Activated CD4-positive, alpha-beta T cell treated with anti-CD3 and anti-CD28 coated beads for 36 hours (primary cell): ENCODE measurements at regions not wholly inside any gene's neighbourhood (a gene's known extent, or its start where the extent isn't known, plus 50 kb on each side); places are given as distances from the start of the nearest gene placed in this dataset.

ENCODE experiments used
- ATAC-seq: fragments of 200-7000 bp; cut with Tn5 transposase; one replicate; pipeline ENCODE4 v1.10.0; 2021; ENCODE audit warnings: mild to moderate bottlenecking, moderate library complexity
- CTCF ChIA-PET: fragments of 350-600 bp; sonication (Branson Sonifier 250); formaldehyde crosslinking; loops from one replicate; lab custom pipeline; 2021; ENCODE audit warnings: antibody characterized with exemption; lab: Charles Lee
- POLR2A ChIA-PET: fragments of 350-600 bp; sonication (Branson Sonifier 250); formaldehyde crosslinking; loops from one replicate; lab custom pipeline; 2021; ENCODE audit warnings: antibody characterized with exemption, inconsistent platforms; lab: Charles Lee
- DNase-seq: peaks from one replicate; pipeline ENCODE4 v3.0.0-alpha.2; 2020
- H3K27ac Mint-ChIP-seq: one replicate; pipeline ENCODE4 v1.8.0; 2021; ENCODE audit warnings: mixed read lengths
- H3K27me3 Mint-ChIP-seq: one replicate; pipeline ENCODE4 v1.8.0; 2021; ENCODE audit warnings: mixed read lengths
- H3K36me3 Mint-ChIP-seq: one replicate; pipeline ENCODE4 v1.8.0; 2021; ENCODE audit warnings: low read depth, mixed read lengths
- H3K4me1 Mint-ChIP-seq: one replicate; pipeline ENCODE4 v1.8.0; 2021; ENCODE audit warnings: mixed read lengths
- H3K4me3 Mint-ChIP-seq: one replicate; pipeline ENCODE4 v1.8.0; 2021; ENCODE audit warnings: mild to moderate bottlenecking, moderate library complexity, mixed read lengths
- H3K9me3 Mint-ChIP-seq: one replicate; pipeline ENCODE4 v1.8.0; 2021; ENCODE audit warnings: low read depth, mixed read lengths
- intact Hi-C, 2 experiments: fragments of 100-400 bp; cut with DNase I in 1 of 2; cut with micrococcal nuclease in 1 of 2; formaldehyde crosslinking; loops; one replicate each; pipeline versions ENCODE4 v1.14.2 to v1.15.1; 2022 to 2024; cut with DNase I, micrococcal nuclease

DNA sequence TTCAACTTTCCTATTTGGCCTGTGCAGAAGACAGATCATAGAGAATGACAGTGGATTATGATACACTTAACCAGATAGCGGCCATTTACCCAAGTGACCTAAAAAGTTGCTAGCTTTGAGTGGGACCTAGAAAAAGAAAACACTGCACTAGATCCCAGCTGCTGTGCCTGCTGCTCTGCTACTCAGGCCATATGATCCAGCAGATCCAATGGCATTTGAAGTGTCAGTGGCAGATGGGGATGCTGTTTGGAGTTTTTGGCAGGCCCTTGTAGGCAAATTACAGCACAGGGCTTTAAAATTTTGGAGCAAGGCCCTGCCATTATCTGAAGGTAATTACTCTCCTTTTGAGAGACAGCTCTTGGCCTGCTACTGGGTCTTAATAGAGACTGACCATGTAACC lies 74.0 kb upstream of the KCNE2 start:
- Mint-ChIP-seq H3K9me3 (peaks cover 21% of the 10 kb centered on the region), H3K36me3 (peaks cover 3% of the 10 kb centered on the region), H3K27me3 (no peaks in the 10 kb centered on the region), H3K4me3 (no peak overlapping the region), H3K4me1 (no peaks in the 10 kb centered on the region), H3K27ac (no peak overlapping the region)
- intact Hi-C loops = loop anchor here in 1 of 2 experiments (10.0 kb wide), 1 partner anchor 475 kb away; no protein-coding TSS in a partner anchor
- POLR2A ChIA-PET = no interaction called here
- CTCF ChIA-PET = interaction anchor here (0.7 to 0.8 kb wide), 4 partner anchors 10 to 341 kb away, joined by 3 read pairs; no protein-coding TSS in a partner anchor
- DNase-seq (no peak), ATAC-seq (no peak)

DNA sequence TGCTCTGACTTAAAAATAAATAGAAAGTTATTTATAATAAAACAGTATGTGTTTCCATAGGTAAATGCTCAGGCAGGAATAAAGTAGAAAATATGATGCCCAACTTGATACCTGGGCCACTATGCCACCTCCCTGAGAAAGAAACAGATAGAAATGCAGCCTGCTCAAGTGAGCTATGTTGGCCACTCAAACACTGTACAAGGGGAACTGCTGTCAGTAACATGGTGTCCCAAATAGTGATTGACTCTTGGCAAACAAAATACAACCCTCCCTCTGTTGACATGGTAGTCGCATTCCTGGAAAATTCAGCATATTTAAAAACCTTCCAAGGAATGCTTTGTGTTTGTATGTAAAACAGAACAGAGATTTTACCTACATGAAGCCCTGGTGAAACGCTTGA lies 66.9 kb upstream of the KCNE2 start:
- ChIA-PET POLR2A (no interaction called here), CTCF (no interaction called here)
- Mint-ChIP-seq H3K36me3 (no peaks in the 10 kb centered on the region), H3K4me1 (no peaks in the 10 kb centered on the region), H3K27me3 (no peaks in the 10 kb centered on the region), H3K4me3 (no peak overlapping the region), H3K27ac (no peak overlapping the region), H3K9me3 (peaks cover 7% of the 10 kb centered on the region)
- ATAC-seq = no peak
- intact Hi-C loops = loop anchor here in 1 of 2 experiments (10.0 kb wide), 1 partner anchor 468 kb away; no protein-coding TSS in a partner anchor
- no peak for DNase-seq

DNA sequence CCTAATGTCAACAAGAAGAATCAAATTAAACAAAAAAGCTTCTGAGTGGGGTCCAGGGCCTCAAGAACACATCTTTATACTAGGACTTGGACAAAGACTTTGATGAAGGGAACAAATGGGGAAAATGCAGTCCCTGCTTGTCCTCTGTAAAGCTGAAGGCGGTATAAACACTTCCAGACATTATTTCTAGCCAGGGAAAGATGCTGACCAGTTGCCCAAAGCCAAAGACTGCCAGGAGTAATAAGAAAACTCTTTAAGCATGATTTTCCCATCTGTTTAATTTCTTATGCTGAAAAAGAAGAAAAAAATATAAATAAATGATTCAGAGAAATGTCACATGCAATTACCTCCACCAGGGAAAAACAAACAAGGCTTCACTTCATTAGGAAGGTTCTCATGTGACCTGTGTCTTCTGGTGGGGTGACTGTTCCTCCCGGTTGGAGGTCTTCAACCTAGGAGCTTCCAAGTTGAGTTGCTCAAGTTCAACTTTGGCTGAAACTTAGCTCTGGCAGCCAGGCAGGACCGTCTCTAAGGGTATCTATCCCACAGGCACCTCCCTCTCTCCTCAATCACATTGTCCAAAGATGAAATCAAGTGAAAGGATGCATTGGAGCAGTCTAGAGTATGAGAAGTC lies 65.2 kb upstream of the KCNE2 start:
- ATAC-seq (no peak), DNase-seq (no peak)
- Mint-ChIP-seq H3K9me3 (peaks cover 7% of the 10 kb centered on the region), H3K4me1 (no peaks in the 10 kb centered on the region), H3K4me3 (no peak overlapping the region), H3K27me3 (no peaks in the 10 kb centered on the region), H3K36me3 (no peaks in the 10 kb centered on the region), H3K27ac (no peak overlapping the region)
- ChIA-PET POLR2A (no interaction called here), CTCF (interaction anchor here (0.6 to 1.0 kb wide), 2 partner anchors 11 to 50 kb away, joined by 3 to 4 read pairs; no protein-coding TSS in a partner anchor)
- intact Hi-C loops = loop anchor here in 1 of 2 experiments (10.0 kb wide), 1 partner anchor 466 kb away; no protein-coding TSS in a partner anchor

DNA sequence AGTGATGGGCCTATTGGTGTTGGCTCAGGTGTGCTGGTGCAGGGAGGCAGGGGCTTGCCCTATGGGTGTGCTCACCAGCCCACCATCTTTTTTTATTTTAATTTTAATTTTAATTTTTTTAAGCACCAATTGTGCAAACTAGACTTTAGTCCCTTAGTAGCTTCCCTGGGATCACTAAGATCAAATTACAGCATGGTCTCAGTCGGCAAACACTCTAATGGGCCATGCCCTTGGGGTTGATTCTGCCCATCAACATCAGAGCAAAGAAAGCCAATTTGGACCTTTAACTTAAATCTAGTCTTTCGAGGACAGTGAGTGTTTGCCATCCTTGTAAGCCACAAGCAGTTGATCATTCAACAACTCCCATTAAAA lies 64.7 kb upstream of the KCNE2 start:
- intact Hi-C loops = loop anchor here in 1 of 2 experiments (10.0 kb wide), 1 partner anchor 466 kb away; no protein-coding TSS in a partner anchor
- H3K4me1 Mint-ChIP-seq = no peaks in the 10 kb centered on the region
- peaks cover 1% of the 10 kb centered on the region for H3K27me3 Mint-ChIP-seq
- CTCF ChIA-PET = interaction anchor here (1.0 kb wide), 1 partner anchor 11 kb away, joined by 3 read pairs; no protein-coding TSS in a partner anchor
- no peak for ATAC-seq
- POLR2A ChIA-PET = no interaction called here
- H3K4me3 Mint-ChIP-seq = no peak overlapping the region
- no peak for DNase-seq
- no peaks in the 10 kb centered on the region for H3K36me3 Mint-ChIP-seq
- H3K9me3 Mint-ChIP-seq = peaks cover 7% of the 10 kb centered on the region
- H3K27ac Mint-ChIP-seq = no peak overlapping the region

DNA sequence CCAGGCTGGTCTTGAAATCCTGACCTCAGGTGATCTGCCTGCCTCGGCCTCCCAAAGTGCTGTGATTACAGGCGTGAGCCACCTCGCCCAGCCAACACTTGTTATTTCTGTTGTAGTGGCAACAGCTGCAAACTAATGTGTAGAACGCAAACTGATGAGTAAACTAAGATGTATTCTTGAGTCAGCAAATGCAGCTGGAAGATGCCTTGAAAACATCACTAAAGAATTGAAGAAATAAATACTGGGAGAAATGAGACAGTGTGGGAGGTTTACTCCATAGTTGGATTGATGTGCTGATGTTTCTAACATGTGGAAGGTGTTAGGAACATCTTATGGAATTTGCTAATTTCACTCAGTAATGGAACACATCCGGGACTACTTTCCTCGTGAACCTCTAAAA lies 61.3 kb upstream of the KCNE2 start:
- intact Hi-C loops = no loop called here
- Mint-ChIP-seq H3K4me1 (no peaks in the 10 kb centered on the region), H3K4me3 (no peak overlapping the region), H3K27me3 (peaks cover 3% of the 10 kb centered on the region), H3K27ac (no peak overlapping the region), H3K9me3 (peaks cover 7% of the 10 kb centered on the region), H3K36me3 (no peaks in the 10 kb centered on the region)
- ChIA-PET CTCF (interaction anchor here (0.7 to 1.5 kb wide), 2 partner anchors 15 to 371 kb away, joined by 3 to 4 read pairs; no protein-coding TSS in a partner anchor), POLR2A (no interaction called here)
- ATAC-seq (no peak), DNase-seq (no peak)

DNA sequence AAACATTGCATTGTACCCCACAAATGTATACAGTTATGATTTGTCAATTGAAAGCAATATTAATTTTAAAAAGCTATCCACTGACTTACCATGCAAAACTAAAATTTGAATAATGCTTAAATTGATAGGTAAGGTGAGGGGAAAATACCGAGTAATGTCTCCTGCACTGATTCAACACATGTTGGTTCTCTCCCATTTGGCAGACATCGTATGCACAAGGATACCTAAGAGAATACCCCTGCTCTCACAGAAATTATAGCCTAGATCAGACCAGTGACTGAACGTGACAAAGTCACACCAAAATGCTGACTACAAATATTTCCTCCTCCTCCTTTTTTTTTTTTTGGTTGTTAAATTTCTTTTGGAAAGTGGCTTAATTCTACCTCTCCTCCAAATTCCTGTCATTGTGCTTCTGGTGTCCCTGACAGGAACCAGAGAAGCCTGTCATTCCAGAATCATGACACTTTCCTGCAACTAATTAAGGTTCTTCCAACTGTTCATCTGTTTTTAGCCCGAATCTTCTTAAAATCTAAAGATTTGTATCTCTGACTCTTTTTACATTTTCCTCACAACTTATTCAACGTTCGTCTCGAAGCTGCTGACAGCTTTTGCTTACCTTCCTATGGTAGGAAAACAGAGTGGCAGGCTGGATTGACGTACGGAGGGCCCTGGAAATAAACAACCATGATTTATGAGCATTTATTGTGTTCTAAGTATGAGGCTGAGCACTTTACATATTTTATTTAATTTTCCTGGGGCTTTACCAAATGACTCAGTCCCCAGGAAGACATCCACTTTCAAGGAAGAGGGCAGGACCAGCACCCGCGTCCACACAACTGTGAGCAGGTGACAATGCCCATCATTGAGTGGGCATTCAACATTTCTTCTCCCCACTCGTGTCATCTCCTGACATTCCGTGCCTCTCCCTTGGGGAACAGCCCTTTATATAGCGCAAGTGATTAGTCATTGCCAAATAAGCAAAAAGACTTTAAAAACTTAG lies 57.9 kb upstream of the KCNE2 start:
- DNase-seq (no peak), ATAC-seq (no peak)
- Mint-ChIP-seq H3K27ac (no peak overlapping the region), H3K4me1 (no peaks in the 10 kb centered on the region), H3K27me3 (peaks cover 3% of the 10 kb centered on the region), H3K9me3 (peaks cover 2% of the 10 kb centered on the region), H3K36me3 (no peaks in the 10 kb centered on the region), H3K4me3 (no peak overlapping the region)
- intact Hi-C loops = no loop called here
- ChIA-PET CTCF (interaction anchor here (0.6 kb wide), 1 partner anchor 213 kb away, joined by 4 read pairs; no protein-coding TSS in a partner anchor), POLR2A (no interaction called here)

DNA sequence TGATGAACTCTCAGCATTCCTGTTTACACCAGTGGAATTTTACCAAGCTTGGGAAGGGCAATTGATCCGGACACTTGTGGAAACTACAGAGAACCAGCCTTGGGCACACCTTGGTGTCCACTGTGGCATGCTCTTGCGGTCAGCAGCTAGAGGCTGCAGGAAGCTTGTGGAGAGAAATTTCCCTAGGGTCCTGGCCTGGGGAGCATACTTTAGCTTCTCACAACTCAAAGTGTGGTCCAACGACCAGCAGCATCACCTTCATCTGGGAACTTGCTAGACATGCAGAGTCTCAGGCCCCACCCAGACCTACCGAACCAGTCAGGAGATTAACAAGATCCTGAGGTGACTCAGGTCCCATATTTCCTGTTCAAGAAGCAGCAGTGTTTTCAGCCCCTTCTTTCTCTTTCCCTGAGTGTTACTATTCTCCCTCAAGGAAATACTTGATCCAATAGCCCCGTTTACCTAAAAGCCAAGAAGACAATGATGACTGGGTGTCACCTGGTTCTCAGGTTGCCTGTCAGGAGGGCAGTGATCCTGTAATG lies 55.7 kb upstream of the KCNE2 start:
- DNase-seq = no peak
- intact Hi-C loops = no loop called here
- Mint-ChIP-seq H3K9me3 (no peaks in the 10 kb centered on the region), H3K36me3 (no peaks in the 10 kb centered on the region), H3K27ac (no peak overlapping the region), H3K4me3 (no peak overlapping the region), H3K27me3 (peaks cover 5% of the 10 kb centered on the region), H3K4me1 (no peaks in the 10 kb centered on the region)
- POLR2A ChIA-PET = no interaction called here
- CTCF ChIA-PET = interaction anchor here (0.6 to 1.1 kb wide), 4 partner anchors 38 to 460 kb away, joined by 3 to 6 read pairs (median 4); no protein-coding TSS in a partner anchor
- ATAC-seq = no peak

DNA sequence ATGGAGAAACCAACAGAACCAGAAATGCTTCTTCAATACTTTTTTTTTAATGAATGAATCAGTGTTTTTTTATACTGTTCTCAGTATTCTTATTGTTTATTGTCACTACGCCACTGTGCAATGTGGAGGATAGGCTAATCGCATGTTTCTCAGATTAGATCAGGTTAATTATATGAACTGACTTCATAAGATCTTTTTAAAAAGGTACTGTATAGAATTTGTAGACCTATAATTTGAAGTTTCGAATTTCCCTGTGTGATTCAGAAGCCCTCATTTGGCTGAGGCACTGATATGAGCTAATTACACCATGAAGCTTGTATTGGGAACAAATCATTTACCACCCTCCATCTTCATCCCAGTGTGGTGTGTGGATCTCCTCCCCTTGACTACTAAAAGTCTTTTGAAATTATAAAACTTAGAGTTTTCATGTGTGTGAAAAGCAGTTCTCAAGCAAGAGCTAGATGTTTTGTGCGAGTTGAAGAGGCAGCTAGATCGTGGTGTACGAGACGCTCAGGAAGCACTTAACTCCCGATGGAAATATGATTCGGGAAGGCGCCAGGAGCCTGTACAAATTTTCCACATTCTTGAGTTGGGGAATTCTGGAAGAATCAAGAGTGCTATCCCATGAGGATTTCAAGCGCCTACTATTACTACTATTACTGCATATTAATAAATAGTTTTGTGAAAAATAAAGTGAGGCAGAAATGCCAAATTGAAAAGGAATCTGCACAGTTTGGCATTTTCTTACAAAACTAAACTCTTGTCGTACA lies 52.1 kb upstream of the KCNE2 start:
- Mint-ChIP-seq H3K4me1 (no peaks in the 10 kb centered on the region), H3K27me3 (peaks cover 6% of the 10 kb centered on the region), H3K4me3 (no peak overlapping the region), H3K27ac (no peak overlapping the region), H3K9me3 (no peaks in the 10 kb centered on the region), H3K36me3 (no peaks in the 10 kb centered on the region)
- intact Hi-C loops = no loop called here
- no peak for DNase-seq
- no peak for ATAC-seq
- CTCF ChIA-PET = no interaction called here
- POLR2A ChIA-PET = no interaction called here

DNA sequence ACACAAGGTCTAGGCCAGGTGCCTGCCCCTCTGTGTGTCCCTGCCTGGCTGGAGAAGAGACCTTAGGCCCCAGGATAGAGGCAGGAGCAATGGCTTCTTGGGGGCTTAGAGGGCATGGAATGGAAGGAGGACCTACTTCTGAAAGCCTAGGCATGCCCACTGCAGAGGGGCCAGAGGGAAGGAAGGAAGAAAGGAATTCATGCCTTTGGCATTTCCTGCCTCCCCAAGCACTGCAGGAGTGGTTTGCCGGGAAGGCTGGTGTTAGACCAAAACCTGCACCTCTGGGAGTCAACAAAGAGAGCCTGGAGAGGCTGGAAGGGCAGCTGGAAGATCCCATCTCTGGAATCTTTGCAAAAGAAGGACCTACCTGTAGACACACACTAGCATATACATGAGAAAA lies 50.7 kb upstream of the KCNE2 start:
- Mint-ChIP-seq H3K4me1 (no peaks in the 10 kb centered on the region), H3K27ac (no peak overlapping the region), H3K27me3 (peaks cover 6% of the 10 kb centered on the region), H3K36me3 (no peaks in the 10 kb centered on the region), H3K9me3 (no peaks in the 10 kb centered on the region), H3K4me3 (no peak overlapping the region)
- intact Hi-C loops = no loop called here
- CTCF ChIA-PET = no interaction called here
- POLR2A ChIA-PET = no interaction called here
- DNase-seq = no peak
- no peak for ATAC-seq
